NB4 (cell line): ENCODE measurements at regions not wholly inside any gene's neighbourhood (a gene's known extent, or its start where the extent isn't known, plus 50 kb on each side); places are given as distances from the start of the nearest gene placed in this dataset.

Source experiments
- CTCF ChIP-seq: IDR thresholded peaks from one replicate; pipeline ENCODE4 v1.5.1; 2012; ENCODE audit warnings: low read depth, low read length
- MAX ChIP-seq: IDR thresholded peaks from 2 replicates; pipeline ENCODE4 v1.6.1; 2011; ENCODE audit warnings: low read depth, low read length
- POLR2A ChIP-seq: IDR thresholded peaks from 2 replicates; pipeline ENCODE4 v1.6.1; 2011; ENCODE audit warnings: mild to moderate bottlenecking; ENCODE audit not compliant: insufficient read length; ENCODE audit errors: extremely low read depth

GRCh38 chrX:39758791-39759525 lies 338.8 kb downstream of the BCOR start:
- TF ChIP-seq POLR2A (no peak), CTCF (no peak), MAX (no peak)
